ENCODE measurements at regions not wholly inside any gene's neighbourhood (a gene's known extent, or its start where the extent isn't known, plus 50 kb on each side); places are given as distances from the start of the nearest gene placed in this dataset.
"Not testable (repeated sequence)": the region's sequence is repeated elsewhere in the genome, so short reads cannot be mapped to it uniquely, and the experiment has no call there.

GRCh38 chr2:194367390-194367789, 1289.6 kb upstream of the SLC39A10 start:
- in situ Hi-C loops (cut with MboI; ENCODE audit: low pct_unique_long_range_greater_than_20kb in 2 of 9, low sequenced_read_pairs in 9 of 9, unreplicated experiment in 9 of 9); H3K27ac ChIP-seq; ATAC-seq (replicated peaks in 6 of 8); H3K4me1 ChIP-seq (replicated peaks in 1 of 2); H3K4me3 ChIP-seq: not testable (repeated sequence)
- 0 to 100% (median 75%) methylated on average over 1 to 3 of the region's 3 CpGs; no CpG with 5 or more reads in 4 of the 10 experiments for WGBS, 10 experiments

GRCh38 chr2:194363878-194364277, 1293.1 kb upstream of the SLC39A10 start:
- Histone ChIP-seq H3K4me3 (no peak overlapping the region), H3K27ac (no peak overlapping the region), H3K4me1 (replicated peaks in 1 of 2) (no peaks in the 10 kb centered on the region)
- no peak for ATAC-seq (replicated peaks in 6 of 8)
- in situ Hi-C loops (cut with MboI; ENCODE audit: low pct_unique_long_range_greater_than_20kb in 2 of 9, low sequenced_read_pairs in 9 of 9, unreplicated experiment in 9 of 9), result no loop called here
- WGBS, 10 experiments, result 21 to 100% (median 84%) methylated on average over 1 to 2 of the region's 2 CpGs

- in situ Hi-C loops (cut with MboI; ENCODE audit: low pct_unique_long_range_greater_than_20kb in 2 of 9, low sequenced_read_pairs in 9 of 9, unreplicated experiment in 9 of 9), result no loop called here
- Histone ChIP-seq H3K27ac (no peak overlapping the region), H3K4me3 (no peak overlapping the region), H3K4me1 (replicated peaks in 1 of 2) (no peaks in the 10 kb centered on the region)
- no peak for ATAC-seq (replicated peaks in 6 of 8)
These were observed 1293.7 kb upstream of the SLC39A10 start for GRCh38 chr2:194363295-194363694.

GRCh38 chr2:194352505-194352904, 1304.5 kb upstream of the SLC39A10 start:
- in situ Hi-C loops (cut with MboI; ENCODE audit: low pct_unique_long_range_greater_than_20kb in 2 of 9, low sequenced_read_pairs in 9 of 9, unreplicated experiment in 9 of 9), result no loop called here

GRCh38 chr2:194346193-194346592, 1310.8 kb upstream of the SLC39A10 start:
- in situ Hi-C loops (cut with MboI; ENCODE audit: low pct_unique_long_range_greater_than_20kb in 2 of 9, low sequenced_read_pairs in 9 of 9, unreplicated experiment in 9 of 9), result no loop called here
- 0 to 56% (median 11%) methylated on average over 1 of the region's 1 CpG; no CpG with 5 or more reads in 2 of the 10 experiments for WGBS, 10 experiments
- H3K4me3 ChIP-seq, result no peak overlapping the region
- no peak overlapping the region for H3K27ac ChIP-seq
- H3K4me1 ChIP-seq (replicated peaks in 1 of 2), result peaks cover 7 to 8% of the 10 kb centered on the region in 2 donors
- peak in 4 of 8 experiments; percentile 48 to 88 (median 55) for ATAC-seq (replicated peaks in 6 of 8)

More at GRCh38 chr2:194352505-194352904, 1304.5 kb upstream of the SLC39A10 start:
- WGBS, 10 experiments, result 0 to 100% (median 63%) methylated on average over 1 of the region's 1 CpG
- H3K4me1 ChIP-seq (replicated peaks in 1 of 2), result no peaks in the 10 kb centered on the region
- no peak overlapping the region for H3K4me3 ChIP-seq
- no peak for ATAC-seq (replicated peaks in 6 of 8)
- H3K27ac ChIP-seq, result no peak overlapping the region

- in situ Hi-C loops (cut with MboI; ENCODE audit: low pct_unique_long_range_greater_than_20kb in 2 of 9, low sequenced_read_pairs in 9 of 9, unreplicated experiment in 9 of 9), result no loop called here
- Histone ChIP-seq H3K4me3 (no peak overlapping the region), H3K4me1 (replicated peaks in 1 of 2) (peaks cover 7 to 8% of the 10 kb centered on the region in 2 donors), H3K27ac (no peak overlapping the region)
- ATAC-seq (replicated peaks in 6 of 8), result no peak
- WGBS, 10 experiments, result 13 to 100% (median 89%) methylated on average over 2 of the region's 2 CpGs; no CpG with 5 or more reads in 2 of the 10 experiments
These were observed 1311.7 kb upstream of the SLC39A10 start for GRCh38 chr2:194345347-194345746.

- H3K4me1 ChIP-seq (replicated peaks in 1 of 2), result peaks cover 7 to 8% of the 10 kb centered on the region in 2 donors
- no peak overlapping the region for H3K4me3 ChIP-seq
- no peak for ATAC-seq (replicated peaks in 6 of 8)
- H3K27ac ChIP-seq, result no peak overlapping the region
- WGBS, 10 experiments, result 16 to 100% (median 91%) methylated on average over 1 to 3 of the region's 3 CpGs
- in situ Hi-C loops (cut with MboI; ENCODE audit: low pct_unique_long_range_greater_than_20kb in 2 of 9, low sequenced_read_pairs in 9 of 9, unreplicated experiment in 9 of 9), result no loop called here
These were observed 1313.9 kb upstream of the SLC39A10 start for GRCh38 chr2:194343167-194343566.

GRCh38 chr2:194332799-194333490, 1324.1 kb upstream of the SLC39A10 start:
- in situ Hi-C loops (cut with MboI; ENCODE audit: low pct_unique_long_range_greater_than_20kb in 2 of 9, low sequenced_read_pairs in 9 of 9, unreplicated experiment in 9 of 9), result no loop called here
- 18 to 91% (median 78%) methylated on average over 2 to 9 of the region's 9 CpGs for WGBS, 10 experiments
- Histone ChIP-seq H3K4me1 (replicated peaks in 1 of 2) (no peaks in the 10 kb centered on the region), H3K27ac (no peak overlapping the region), H3K4me3 (no peak overlapping the region)
- peak in 4 of 8 experiments; percentile 17 to 77 (median 46) for ATAC-seq (replicated peaks in 6 of 8)

GRCh38 chr2:194328456-194328855, 1328.6 kb upstream of the SLC39A10 start:
- in situ Hi-C loops (cut with MboI; ENCODE audit: low pct_unique_long_range_greater_than_20kb in 2 of 9, low sequenced_read_pairs in 9 of 9, unreplicated experiment in 9 of 9), result no loop called here
- 71 to 94% (median 80%) methylated on average over 2 to 3 of the region's 7 CpGs; no CpG with 5 or more reads in 7 of the 10 experiments for WGBS, 10 experiments
- no peak for ATAC-seq (replicated peaks in 6 of 8)

GRCh38 chr2:194327196-194327888, 1329.7 kb upstream of the SLC39A10 start:
- no peak overlapping the region for H3K27ac ChIP-seq
- ATAC-seq (replicated peaks in 6 of 8), result no peak
- 35 to 100% (median 93%) methylated on average over 1 to 19 of the region's 25 CpGs; no CpG with 5 or more reads in 3 of the 10 experiments for WGBS, 10 experiments
- H3K4me1 ChIP-seq (replicated peaks in 1 of 2), result no peaks in the 10 kb centered on the region
- no peak overlapping the region for H3K4me3 ChIP-seq
- in situ Hi-C loops (cut with MboI; ENCODE audit: low pct_unique_long_range_greater_than_20kb in 2 of 9, low sequenced_read_pairs in 9 of 9, unreplicated experiment in 9 of 9), result no loop called here

More at GRCh38 chr2:194328456-194328855, 1328.6 kb upstream of the SLC39A10 start:
- Histone ChIP-seq H3K4me1 (replicated peaks in 1 of 2) (no peaks in the 10 kb centered on the region), H3K4me3 (no peak overlapping the region), H3K27ac (no peak overlapping the region)

- 0 to 100% (median 86%) methylated on average over 1 of the region's 1 CpG; no CpG with 5 or more reads in 1 of the 10 experiments for WGBS, 10 experiments
These were observed 1333.3 kb upstream of the SLC39A10 start for GRCh38 chr2:194323740-194324139.

GRCh38 chr2:194320520-194320919, 1336.5 kb upstream of the SLC39A10 start:
- in situ Hi-C loops (cut with MboI; ENCODE audit: low pct_unique_long_range_greater_than_20kb in 2 of 9, low sequenced_read_pairs in 9 of 9, unreplicated experiment in 9 of 9), result no loop called here
- 0 to 100% (median 45%) methylated on average over 1 to 2 of the region's 2 CpGs; no CpG with 5 or more reads in 2 of the 10 experiments for WGBS, 10 experiments
- Histone ChIP-seq H3K4me1 (replicated peaks in 1 of 2) (no peaks in the 10 kb centered on the region), H3K4me3 (no peak overlapping the region), H3K27ac (no peak overlapping the region)
- ATAC-seq (replicated peaks in 6 of 8), result no peak

More at GRCh38 chr2:194323740-194324139, 1333.3 kb upstream of the SLC39A10 start:
- Histone ChIP-seq H3K27ac (no peak overlapping the region), H3K4me3 (no peak overlapping the region), H3K4me1 (replicated peaks in 1 of 2) (no peaks in the 10 kb centered on the region)
- ATAC-seq (replicated peaks in 6 of 8), result no peak
- in situ Hi-C loops (cut with MboI; ENCODE audit: low pct_unique_long_range_greater_than_20kb in 2 of 9, low sequenced_read_pairs in 9 of 9, unreplicated experiment in 9 of 9), result no loop called here

GRCh38 chr2:194319222-194319992, 1337.6 kb upstream of the SLC39A10 start:
- in situ Hi-C loops (cut with MboI; ENCODE audit: low pct_unique_long_range_greater_than_20kb in 2 of 9, low sequenced_read_pairs in 9 of 9, unreplicated experiment in 9 of 9), result no loop called here
- no peak overlapping the region for H3K27ac ChIP-seq
- WGBS, 10 experiments, result 40 to 100% (median 92%) methylated on average over 1 to 4 of the region's 4 CpGs; no CpG with 5 or more reads in 2 of the 10 experiments
- no peak overlapping the region for H3K4me3 ChIP-seq
- H3K4me1 ChIP-seq (replicated peaks in 1 of 2), result no peaks in the 10 kb centered on the region
- ATAC-seq (replicated peaks in 6 of 8), result no peak

All from motor neuron (in vitro differentiated cells).